H1 (cell line): ENCODE measurements at regions not wholly inside any gene's neighbourhood (a gene's known extent, or its start where the extent isn't known, plus 50 kb on each side); places are given as distances from the start of the nearest gene placed in this dataset.

Source experiments
- BACH1 ChIP-seq: IDR thresholded peaks from 2 replicates; pipeline ENCODE4 v1.6.1; 2012; ENCODE audit warnings: low read length, improper control_type of control experiment
- CEBPB ChIP-seq: IDR thresholded peaks from 2 replicates; pipeline ENCODE4 v1.6.1; 2012; ENCODE audit warnings: low read depth, low read length
- CHD1 ChIP-seq: IDR thresholded peaks from 2 replicates; pipeline ENCODE4 v1.6.1; 2012; ENCODE audit warnings: low read depth, low read length, improper control_type of control experiment
- EZH2 ChIP-seq: fragments of 200-600 bp; sonication (generic); IDR thresholded peaks from 2 replicates; pipeline ENCODE4 v1.7.1; 2012; ENCODE audit warnings: low read depth, mild to moderate bottlenecking, moderate library complexity, low read length, inconsistent platforms; ENCODE audit not compliant: severe bottlenecking
- POLR2A ChIP-seq, 2 experiments: IDR thresholded peaks; 1 replicate in 1 of 2; 2 replicates in 1 of 2; pipeline ENCODE4 v1.6.1; 2011; ENCODE audit warnings: low read depth in 2 of 2, low read length in 2 of 2, mild to moderate bottlenecking in 2 of 2; ENCODE audit errors: control extremely low read depth in 1 of 2
- RFX5 ChIP-seq: IDR thresholded peaks from 2 replicates; pipeline ENCODE4 v1.6.1; 2011; ENCODE audit warnings: low read depth, low read length, improper control_type of control experiment, borderline replicate concordance
- TEAD4 ChIP-seq: IDR thresholded peaks from 2 replicates; pipeline ENCODE4 v1.6.1; 2012; ENCODE audit warnings: low read depth, low read length, inconsistent platforms, mixed read lengths
- TF ChIP-seq, protein P1 (sequence below), 3 experiments: IDR thresholded peaks; 1 replicate in 2 of 3; 2 replicates in 1 of 3; pipeline versions ENCODE4 v1.5.1 to v1.6.1; 2011; ENCODE audit warnings: low read length in 3 of 3, mild to moderate bottlenecking in 3 of 3, inconsistent platforms in 2 of 3, low read depth in 1 of 3, moderate library complexity in 1 of 3; ENCODE audit not compliant: insufficient read depth in 1 of 3; ENCODE audit errors: control extremely low read depth in 1 of 3
- TF ChIP-seq, protein P2 (sequence below): IDR thresholded peaks from 2 replicates; pipeline ENCODE4 v1.6.1; 2012; ENCODE audit warnings: inconsistent platforms

DNA sequence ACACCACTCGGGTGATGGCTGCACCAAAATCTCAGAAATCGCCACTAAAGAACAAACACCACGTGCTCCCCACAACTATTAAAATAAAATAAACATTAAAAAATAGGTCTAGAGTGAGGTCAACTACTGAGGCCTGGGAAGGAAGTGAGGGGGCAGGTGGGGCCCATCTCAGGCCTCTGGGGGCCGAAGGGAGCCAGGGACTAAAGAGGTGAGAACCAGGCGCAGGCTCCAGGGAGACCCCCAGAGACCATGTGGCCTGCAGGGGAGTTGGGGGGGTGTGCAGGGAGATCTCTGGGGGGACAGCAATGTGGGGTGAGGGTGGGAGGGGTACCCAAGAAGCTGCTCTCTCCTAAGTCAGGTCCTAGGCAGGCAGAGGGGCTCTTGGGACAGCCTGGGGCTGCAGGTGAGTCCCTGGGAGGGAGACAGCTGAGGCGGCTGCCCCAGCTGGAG lies 111.3 kb upstream of the SMURF2 start:
- TF ChIP-seq POLR2A (IDR thresholded peaks at IDR 0.05; ENCODE audit: control extremely low read depth in 1 of 2, low read depth in 2 of 2, low read length in 2 of 2) (no peak), CHD1 (no peak), CEBPB (no peak), TEAD4 (no peak), BACH1 (no peak), EZH2 (no peak), RFX5 (no peak)
- TF ChIP-seq, protein P1, sequence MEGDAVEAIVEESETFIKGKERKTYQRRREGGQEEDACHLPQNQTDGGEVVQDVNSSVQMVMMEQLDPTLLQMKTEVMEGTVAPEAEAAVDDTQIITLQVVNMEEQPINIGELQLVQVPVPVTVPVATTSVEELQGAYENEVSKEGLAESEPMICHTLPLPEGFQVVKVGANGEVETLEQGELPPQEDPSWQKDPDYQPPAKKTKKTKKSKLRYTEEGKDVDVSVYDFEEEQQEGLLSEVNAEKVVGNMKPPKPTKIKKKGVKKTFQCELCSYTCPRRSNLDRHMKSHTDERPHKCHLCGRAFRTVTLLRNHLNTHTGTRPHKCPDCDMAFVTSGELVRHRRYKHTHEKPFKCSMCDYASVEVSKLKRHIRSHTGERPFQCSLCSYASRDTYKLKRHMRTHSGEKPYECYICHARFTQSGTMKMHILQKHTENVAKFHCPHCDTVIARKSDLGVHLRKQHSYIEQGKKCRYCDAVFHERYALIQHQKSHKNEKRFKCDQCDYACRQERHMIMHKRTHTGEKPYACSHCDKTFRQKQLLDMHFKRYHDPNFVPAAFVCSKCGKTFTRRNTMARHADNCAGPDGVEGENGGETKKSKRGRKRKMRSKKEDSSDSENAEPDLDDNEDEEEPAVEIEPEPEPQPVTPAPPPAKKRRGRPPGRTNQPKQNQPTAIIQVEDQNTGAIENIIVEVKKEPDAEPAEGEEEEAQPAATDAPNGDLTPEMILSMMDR (IDR thresholded peaks at IDR 0.05; ENCODE audit: control extremely low read depth in 1 of 3, insufficient read depth in 1 of 3, low read depth in 1 of 3, low read length in 3 of 3), result no peak
- TF ChIP-seq, protein P2, sequence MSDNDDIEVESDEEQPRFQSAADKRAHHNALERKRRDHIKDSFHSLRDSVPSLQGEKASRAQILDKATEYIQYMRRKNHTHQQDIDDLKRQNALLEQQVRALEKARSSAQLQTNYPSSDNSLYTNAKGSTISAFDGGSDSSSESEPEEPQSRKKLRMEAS, result no peak
